HG02852 (cell line): ENCODE measurements at regions not wholly inside any gene's neighbourhood (a gene's known extent, or its start where the extent isn't known, plus 50 kb on each side); places are given as distances from the start of the nearest gene placed in this dataset.
"Not testable (repeated sequence)": the region's sequence is repeated elsewhere in the genome, so short reads cannot be mapped to it uniquely, and the experiment has no call there.

Source experiments
- ATAC-seq: cut with Tn5 transposase; IDR thresholded peaks from one replicate; pipeline ENCODE4 v1.9.1; 2021; ENCODE audit warnings: mild to moderate bottlenecking, moderate library complexity; ENCODE audit not compliant: unreplicated experiment

DNA sequence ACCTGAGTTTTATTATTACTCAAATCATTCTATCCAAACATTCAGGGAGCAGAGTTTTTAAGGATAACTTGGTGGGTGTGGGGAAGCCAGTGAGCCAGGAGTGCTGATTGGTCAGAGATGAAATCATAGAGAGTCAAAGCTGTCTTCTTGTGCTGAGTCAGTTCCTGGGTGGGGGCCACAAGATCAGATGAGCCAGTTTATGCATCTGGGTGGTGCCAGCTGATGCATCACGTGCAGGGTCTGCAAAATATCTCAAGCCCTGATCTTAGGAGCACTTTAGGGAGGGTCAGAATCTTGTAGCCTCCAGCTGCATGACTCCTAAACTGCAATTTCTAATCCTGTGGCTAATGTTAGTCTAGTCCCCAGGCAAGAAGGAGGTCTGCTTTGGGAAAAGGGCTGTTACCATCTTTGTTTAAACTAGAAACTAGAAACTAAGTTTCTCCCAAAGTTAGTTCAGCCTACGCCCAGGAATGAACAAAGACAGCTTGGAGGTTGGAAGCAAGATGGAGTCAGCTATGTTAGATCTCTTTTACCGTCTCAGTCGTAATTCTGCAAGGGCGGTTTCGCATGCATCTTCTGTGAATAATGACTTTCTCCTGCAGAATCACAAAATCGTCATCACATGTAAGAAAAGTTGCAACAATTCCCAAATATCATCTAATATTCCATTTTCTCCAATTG lies 97.5 kb downstream of the ZNF664 start:
- not testable (repeated sequence) for ATAC-seq

DNA sequence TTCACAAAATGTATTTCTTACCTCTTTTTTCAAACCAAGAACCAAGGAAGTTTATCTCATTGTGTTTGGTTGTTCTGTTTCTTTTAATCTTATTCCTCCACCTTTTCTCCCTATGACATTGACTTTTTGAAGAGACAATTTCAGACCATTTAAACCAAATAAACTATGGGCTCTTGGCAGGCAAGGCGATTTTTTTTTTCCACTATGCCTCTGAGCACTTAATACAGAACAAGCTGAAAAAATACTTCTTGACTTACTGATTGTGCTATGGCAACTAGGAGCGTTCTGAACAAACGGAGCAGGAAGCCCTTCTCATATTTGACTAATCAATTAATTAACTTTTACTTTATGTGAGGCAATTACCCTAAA lies 98.0 kb downstream of the ZNF664 start:
- no peak for ATAC-seq

DNA sequence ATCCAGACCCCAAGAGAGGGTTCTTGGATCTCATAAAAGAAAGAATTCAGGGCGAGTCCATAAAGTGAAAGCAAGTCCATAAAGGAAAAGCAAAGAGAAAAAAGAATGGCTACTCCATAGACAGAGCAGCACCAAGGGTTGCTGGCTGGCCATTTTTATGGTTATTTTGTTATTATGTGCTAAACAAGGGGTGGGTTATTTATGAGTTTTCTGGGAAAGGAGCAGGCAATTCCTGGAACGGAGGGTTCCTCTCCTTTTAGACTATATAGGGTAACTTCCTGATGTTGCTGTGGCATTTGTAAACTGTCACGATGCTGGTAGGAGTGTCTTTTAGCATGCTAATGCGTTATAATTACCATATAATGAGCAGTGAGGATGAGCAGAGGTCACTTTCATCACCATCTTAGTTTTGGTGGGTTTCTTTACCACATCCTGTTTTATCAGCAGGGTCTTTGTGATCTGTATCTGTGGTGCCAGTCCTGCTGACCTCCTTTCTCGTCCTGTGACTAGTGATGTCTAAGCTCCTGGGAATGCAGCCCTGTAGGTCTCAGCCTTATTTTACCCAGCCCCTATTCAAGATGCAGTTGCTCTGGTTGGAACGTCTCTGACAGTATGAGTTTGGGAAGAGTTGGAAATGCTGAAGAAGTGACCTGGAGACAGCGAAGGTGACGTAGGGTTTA lies 100.5 kb downstream of the ZNF664 start:
- no peak for ATAC-seq

DNA sequence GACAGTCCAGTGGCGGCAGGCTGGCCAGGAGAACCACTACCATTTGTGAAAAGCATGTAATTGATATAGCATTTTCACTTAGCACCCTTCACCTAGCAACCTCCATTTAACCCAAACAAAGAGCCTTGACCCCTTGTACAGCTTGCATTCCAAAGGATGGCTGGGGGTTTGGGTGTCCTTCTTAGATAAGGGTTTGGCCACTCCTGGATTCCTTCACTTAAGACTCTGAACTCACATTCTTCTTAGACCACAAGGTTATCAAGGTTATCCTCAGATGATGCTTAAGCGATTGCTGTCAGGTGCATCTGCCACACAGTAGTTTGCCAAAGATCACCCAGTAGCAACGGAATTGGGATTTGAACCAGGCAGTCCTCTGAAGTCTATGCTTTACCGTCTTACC lies 102.8 kb downstream of the ZNF664 start:
- ATAC-seq = no peak

DNA sequence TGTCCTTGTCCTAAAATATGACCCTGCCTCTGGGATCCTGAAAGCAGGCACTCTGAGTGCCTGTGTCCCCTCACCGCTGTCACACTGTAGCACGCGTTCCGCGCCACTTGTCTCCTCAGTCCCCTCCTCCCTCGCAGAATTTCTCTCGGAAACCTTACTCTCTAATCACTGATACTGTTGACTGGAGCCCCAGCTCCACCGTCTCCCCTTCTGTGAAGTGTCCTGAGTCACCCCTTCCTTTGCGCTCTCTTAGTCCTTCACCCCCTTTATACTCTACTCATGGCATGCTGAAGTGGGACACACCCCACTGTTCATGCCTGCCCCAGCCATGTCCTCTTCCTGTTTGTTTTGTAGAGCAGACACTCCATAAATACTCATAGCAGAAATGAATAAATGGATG lies 104.7 kb downstream of the ZNF664 start:
- ATAC-seq = no peak

DNA sequence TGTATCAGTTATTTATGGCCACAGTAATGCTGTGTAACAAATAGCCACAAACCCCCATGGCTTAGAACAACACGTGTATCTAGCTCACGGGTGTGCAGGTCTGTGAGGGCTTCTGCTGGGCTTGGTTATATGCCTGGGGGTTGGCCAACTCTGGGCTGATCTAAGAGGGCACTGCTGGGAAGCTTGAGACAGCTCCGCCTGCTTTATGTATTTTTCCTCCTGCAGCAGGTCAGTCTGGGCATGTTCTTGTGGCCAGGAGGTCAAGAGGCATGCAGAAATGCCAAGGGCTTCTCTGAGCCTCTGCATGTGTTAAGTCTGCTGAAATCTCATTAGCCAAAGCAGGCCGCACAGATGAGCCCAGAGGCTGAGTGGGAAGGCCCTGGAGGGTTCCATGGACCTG lies 105.8 kb downstream of the ZNF664 start:
- no peak for ATAC-seq

DNA sequence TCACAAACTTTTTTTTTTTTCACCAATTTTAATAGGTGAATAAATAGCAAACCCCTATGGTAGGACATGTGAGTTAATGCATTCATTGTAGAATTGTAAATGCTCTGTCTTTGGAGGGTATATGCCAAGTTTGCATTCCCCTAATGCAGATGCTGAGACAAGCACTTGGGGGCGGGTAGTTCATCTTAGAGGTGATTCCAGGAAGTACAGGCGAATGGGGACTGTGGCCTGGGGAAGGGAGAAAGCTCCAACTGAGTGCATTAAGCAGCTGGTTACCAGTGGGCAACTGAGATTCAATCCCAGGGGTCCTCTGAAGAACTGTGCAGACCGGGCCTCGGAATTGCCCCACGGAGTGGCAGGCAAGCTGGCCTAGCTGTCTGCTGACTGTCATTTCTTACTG lies 107.6 kb downstream of the ZNF664 start:
- no peak for ATAC-seq

DNA sequence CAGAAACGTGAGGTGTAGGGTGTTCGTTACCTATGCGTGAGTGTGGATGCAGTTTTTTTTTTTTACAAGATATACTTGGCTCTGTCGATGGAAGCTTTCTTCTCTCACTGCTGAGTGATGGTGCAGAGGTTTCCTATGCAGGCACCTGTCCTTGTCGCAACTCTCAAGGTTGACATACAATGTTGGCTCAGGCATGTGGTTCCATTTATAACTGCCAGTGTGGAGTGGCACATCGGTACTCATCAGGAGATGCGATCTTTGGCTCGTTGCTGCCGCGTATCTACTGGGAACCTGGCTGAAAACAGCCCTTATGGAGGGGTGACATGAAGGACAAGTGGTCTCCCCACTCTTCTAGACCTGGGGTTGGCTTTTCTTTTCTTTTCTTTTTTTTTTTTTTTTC lies 109.0 kb downstream of the ZNF664 start:
- ATAC-seq = no peak

DNA sequence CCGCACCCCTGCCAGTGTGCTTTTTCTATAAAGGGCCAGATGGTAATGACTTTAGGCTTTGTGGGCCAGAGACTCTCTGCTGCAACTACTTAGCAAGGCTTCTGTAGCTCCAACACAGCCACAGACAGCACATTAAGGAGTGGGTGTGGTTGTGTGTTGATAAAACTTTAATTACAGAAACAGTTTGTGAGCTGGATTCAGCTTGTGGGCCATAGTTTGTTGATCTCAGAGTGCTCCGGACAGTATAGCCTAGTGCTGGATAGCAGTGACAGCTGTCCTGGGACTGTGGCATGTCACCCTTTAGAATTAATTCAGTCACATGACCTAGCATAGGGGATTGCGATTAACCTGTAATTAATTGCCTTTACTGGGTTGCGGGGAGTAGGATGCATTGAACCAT lies 109.7 kb downstream of the ZNF664 start:
- ATAC-seq = no peak

DNA sequence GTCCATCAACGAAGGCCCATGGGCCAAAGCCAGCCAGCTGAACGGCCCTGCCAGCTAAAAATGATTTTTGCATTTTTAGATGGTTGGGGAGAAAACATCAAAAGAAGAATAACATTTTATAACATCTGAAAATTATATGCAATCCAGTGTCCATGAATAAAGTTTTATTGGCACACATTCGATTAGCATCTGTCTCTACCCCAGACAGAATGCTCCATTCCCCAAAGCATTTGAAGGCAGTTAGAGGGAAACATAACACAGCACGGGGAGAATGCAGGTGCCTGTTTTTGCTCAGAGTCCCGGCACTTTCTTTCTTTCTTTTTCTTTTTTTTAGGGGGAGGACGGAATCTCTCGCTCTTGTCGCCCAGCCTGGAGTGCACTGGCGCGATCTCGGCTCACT lies 110.7 kb downstream of the ZNF664 start:
- ATAC-seq = no peak

DNA sequence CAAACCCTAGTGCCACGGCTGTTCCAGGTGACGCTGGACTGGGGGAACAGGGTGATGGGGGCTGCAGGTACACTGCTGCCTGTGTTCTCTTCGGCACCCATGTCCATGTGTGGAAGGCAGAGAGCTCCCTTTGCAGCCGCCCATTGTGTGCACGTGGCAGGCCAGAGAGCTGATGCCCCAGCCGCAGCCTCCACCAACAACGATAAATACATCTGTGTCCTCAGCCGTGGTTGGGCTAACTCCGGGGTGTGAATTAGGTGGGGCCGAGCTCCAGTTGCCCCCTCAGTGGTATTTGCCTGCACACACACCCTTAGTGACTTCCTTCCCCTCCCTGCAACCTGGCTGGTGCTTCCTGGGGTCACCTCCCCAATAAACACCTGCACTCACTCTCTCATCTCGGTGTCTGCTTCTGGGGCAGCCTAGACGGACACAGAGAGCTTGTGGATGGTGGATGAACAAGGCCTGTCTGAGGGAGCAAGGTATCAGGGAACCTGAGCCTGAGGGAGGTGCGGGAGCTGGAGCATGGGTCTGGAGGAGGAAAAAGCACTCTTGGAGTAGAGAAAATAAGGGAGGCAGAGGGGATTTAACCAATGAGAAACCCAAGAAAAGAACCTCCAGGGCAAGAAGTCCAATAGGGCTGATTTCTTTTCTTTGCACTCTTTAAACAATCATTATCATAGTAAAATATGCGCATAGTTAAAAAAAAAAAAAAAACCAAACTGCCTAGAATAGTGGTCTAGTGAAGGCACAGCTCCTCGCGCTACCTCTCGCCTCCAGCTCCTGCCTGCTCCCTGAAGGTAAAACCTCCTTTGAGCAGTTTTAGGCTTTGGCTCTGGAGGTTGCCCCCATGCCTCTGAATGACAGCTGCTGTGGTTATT lies 112.6 kb downstream of the ZNF664 start:
- ATAC-seq = no peak

DNA sequence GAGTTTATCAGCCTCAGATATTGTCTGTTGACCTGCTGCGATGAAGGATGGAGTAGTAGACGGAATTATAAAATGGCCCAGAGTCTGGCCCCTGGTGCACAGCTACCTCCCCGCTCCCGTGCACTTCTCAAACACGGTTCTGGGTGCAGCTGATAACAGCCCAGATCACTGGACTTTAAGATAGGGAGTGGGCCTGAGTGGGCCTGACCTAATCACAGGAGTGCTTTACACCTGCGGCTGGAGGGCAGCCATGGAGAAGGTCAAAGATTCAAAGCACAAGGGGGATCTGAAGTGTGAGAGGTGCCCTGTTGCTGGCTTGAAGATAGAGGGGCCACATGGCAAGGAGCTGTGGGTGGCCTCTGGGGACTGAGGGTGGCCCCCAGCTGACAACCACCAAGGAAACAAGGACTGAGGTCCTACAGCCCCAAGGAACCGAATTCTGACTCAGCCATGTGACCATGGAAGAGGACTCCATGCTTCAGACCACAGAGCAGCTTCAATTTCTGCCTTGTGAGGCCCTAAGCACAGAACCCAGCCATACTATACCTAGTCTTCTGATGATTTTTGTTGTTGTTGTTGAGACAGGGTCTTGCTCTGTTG lies 113.4 kb downstream of the ZNF664 start:
- ATAC-seq = no peak

DNA sequence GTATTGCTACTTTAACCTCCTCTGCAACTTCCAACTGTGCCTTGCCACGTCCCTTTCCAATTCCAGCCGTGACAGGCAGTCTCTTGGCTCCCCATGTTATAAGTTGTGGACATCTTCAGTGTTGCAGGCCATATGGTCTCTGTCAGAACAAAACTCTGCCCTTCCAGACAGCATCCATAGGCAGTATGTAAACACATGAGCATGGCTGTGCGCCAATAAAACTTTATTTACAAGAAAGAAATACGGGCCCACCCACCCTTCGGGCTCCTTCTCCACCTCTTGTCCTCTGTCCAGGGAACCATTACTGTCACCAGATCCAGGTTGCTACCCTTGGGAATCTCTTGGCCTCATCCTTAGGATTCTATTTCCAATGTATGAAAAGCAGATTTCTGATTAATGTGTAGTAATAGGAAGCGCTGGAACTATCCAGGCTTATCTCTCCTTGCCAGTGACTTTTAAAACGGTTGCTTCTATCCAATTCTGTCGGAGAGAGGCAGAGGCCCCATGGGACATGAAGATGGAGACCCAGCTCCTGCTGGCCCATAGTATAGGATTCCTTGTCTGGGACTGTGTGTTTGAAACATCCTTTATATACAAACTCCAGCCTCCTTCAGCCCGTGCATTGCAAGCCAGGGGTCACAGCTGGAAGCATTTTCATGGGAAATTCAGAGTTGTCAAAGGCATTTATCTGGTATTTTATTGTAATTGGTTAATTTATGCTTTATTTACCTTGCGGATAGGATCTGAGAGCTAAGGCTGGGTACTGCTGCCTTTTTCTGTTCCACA lies 114.4 kb downstream of the ZNF664 start:
- no peak for ATAC-seq

DNA sequence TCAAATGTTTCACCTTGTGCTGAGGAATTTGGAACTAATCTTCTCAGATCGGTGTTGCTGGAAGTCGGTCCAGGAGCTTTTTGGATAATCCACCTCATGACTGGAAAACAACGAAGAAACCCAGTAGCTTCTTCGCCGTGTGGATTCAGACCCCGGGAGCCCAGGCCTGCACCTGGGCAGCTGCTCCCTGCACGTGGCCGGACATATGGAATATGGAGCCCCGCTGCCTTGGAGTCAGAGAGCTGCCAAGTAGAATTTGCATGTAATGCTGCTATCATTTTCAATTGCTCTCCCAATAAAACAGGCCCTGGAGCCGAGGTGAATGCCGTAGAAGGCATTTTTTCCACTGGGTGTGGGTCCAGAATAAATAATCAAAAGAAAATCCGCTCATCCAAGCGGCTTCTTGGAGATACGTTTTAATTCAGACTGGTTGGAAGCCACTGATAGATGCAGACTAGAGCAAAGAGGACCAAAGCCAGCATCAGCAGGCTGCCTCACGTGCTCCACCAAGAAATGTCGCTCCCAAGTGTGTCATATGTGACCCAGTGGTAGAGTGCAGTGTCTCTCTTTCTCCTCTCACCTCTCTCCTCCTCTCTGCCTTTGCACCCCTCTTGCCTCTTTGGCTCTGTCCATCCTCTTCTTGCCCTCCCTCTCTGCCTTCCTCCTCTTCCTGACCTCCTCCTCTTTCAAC lies 115.3 kb downstream of the ZNF664 start:
- no peak for ATAC-seq

DNA sequence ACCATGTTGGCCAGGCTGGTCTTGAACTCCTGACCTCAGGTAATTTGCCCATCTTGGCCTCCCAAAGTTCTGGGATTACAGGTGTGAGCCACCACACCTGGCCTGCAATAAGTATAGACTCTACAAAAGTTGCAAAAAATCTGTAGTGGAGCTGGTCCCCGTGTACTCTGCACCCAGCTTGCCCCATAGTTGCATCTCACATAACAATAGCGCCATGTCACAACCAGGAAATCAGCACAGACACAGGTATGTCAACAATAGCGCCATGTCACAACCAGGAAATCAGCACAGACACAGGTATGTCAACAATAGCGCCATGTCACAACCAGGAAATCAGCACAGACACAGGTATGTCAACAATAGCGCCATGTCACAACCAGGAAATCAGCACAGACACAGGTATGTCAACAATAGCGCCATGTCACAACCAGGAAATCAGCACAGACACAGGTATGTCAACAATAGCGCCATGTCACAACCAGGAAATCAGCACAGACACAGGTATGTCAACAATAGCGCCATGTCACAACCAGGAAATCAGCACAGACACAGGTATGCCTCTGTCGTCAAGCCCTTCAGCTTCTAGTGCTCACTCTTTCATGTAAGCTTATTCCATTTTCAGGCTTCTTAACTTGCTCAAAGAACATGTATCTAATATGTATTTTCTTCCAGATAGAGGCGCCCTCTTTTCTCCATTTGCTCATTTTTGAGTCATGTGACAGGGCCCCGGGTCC lies 116.3 kb downstream of the ZNF664 start:
- not testable (repeated sequence) for ATAC-seq

DNA sequence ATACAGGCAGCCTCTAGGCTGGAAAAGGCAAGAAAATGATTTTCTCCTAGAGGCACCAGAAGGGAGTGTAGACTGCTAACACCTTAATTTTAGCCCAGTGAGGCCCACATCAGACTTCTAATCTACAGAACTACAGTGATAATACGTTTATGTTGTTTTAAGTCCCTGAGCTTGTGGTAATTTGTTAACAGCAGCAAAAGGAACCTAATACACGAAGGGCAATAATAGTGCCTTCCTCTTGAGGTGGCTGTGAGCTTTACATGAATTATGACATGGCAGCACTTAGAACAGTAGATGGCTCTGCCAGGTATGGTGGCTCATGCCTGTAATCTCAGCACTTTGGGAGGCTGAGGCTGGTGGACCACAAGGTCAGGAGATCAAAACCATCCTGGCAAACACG lies 118.8 kb downstream of the ZNF664 start:
- ATAC-seq = no peak

DNA sequence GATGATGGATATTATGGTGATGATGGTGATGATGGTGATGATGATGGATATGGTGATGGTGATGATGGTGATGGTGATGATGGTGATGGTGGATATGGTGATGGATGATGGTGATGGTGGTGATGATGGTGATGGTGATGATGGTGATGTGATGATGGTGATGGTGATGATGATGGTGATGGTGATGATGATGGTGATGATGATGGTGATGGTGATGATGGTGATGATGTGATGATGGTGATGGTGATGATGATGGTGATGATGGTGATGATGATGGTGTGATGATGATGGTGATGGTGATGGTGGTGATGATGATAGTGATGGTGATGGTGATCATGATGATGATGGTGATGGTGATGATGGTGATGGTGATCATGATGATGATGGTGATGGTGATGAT lies 119.5 kb downstream of the ZNF664 start:
- not testable (repeated sequence) for ATAC-seq

DNA sequence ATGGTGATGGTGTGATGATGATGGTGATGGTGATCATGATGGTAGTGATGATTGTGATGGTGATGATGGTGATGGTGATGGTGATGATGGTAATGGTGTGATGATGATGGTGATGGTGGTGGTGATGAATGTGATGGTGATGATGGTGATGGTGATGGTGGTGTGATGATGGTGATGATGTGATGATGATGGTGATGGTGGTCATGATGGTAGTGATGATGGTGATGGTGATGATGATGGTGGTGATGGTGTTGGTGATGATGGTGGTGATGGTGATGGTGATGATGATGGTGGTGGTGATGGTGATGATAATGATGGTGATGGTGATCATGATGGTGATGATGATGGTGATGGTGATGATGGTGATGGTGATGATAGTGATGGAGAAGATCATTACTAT lies 120.3 kb downstream of the ZNF664 start:
- no peak for ATAC-seq

DNA sequence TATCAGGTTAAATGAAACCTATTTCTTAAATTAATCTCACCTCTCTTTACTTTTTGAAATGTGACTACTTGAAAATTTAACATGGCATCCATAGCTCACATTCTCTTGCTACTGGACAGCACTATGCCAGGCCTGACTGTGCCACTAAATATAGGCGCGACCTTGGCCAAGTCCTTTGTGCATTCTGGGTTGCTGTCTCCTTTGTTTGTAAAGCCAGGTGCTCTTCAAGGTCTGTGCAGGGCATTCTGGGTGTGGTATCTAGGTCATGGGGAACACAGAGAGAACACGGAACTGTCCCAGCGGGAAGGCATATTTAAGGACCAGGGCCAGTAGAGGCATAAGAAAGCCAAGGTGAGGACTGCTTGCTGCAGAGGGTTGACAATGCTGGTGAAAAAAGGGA lies 121.2 kb downstream of the ZNF664 start:
- ATAC-seq = no peak
